NB4 (cell line): ENCODE measurements at regions not wholly inside any gene's neighbourhood (a gene's known extent, or its start where the extent isn't known, plus 50 kb on each side); places are given as distances from the start of the nearest gene placed in this dataset.

Experiments used
- CTCF ChIP-seq: IDR thresholded peaks from one replicate; pipeline ENCODE4 v1.5.1; 2012; ENCODE audit warnings: low read depth, low read length
- MAX ChIP-seq: IDR thresholded peaks from 2 replicates; pipeline ENCODE4 v1.6.1; 2011; ENCODE audit warnings: low read depth, low read length
- MYC ChIP-seq: IDR thresholded peaks from 2 replicates; pipeline ENCODE4 v1.6.1; 2011; ENCODE audit warnings: low read depth, low read length
- POLR2A ChIP-seq: IDR thresholded peaks from 2 replicates; pipeline ENCODE4 v1.6.1; 2011; ENCODE audit warnings: mild to moderate bottlenecking; ENCODE audit not compliant: insufficient read length; ENCODE audit errors: extremely low read depth

GRCh38 chr1:38712046-38712445, 147.5 kb downstream of the RRAGC start:
- TF ChIP-seq CTCF = no peak
- TF ChIP-seq POLR2A = no peak
- TF ChIP-seq MAX = no peak
- no peak for TF ChIP-seq MYC
